ENCODE measurements at regions not wholly inside any gene's neighbourhood (a gene's known extent, or its start where the extent isn't known, plus 50 kb on each side); places are given as distances from the start of the nearest gene placed in this dataset.

DNA sequence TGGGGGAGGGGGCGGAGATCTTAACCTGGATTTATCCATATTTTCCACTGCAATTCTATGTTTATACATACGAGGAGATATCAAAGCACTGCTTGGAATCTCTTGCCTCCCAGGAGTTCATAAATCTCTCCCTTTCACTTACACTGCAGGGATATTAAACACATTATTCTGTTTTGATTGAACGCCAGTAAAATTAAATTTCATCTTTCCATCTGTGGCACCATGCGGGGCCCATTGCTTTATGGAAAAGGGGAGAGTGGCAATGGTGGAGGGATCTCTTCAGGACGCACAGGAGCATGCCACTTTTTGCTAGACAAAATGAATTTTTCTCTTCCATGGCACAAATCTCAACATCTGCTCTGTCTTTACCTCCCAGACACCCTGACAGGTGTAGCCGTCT, 648.0 kb upstream of the PLXNA2 start:
- DNase-seq: no peak
- H3K9me3 Mint-ChIP-seq: no peaks in the 10 kb centered on the region
- no peak overlapping the region for H3K4me3 Mint-ChIP-seq
- no peaks in the 10 kb centered on the region for H3K36me3 Mint-ChIP-seq (ENCODE audit: low read depth)
- TF ChIP-seq, protein P1, sequence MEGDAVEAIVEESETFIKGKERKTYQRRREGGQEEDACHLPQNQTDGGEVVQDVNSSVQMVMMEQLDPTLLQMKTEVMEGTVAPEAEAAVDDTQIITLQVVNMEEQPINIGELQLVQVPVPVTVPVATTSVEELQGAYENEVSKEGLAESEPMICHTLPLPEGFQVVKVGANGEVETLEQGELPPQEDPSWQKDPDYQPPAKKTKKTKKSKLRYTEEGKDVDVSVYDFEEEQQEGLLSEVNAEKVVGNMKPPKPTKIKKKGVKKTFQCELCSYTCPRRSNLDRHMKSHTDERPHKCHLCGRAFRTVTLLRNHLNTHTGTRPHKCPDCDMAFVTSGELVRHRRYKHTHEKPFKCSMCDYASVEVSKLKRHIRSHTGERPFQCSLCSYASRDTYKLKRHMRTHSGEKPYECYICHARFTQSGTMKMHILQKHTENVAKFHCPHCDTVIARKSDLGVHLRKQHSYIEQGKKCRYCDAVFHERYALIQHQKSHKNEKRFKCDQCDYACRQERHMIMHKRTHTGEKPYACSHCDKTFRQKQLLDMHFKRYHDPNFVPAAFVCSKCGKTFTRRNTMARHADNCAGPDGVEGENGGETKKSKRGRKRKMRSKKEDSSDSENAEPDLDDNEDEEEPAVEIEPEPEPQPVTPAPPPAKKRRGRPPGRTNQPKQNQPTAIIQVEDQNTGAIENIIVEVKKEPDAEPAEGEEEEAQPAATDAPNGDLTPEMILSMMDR (IDR thresholded peaks at IDR 0.05): no peak
- ChIA-PET CTCF (no interaction called here), POLR2A (no interaction called here)
- intact Hi-C loops (cut with micrococcal nuclease): no loop called here
- H3K4me1 Mint-ChIP-seq (ENCODE audit: low read depth): no peaks in the 10 kb centered on the region
- peaks cover 8% of the 10 kb centered on the region for H3K27me3 Mint-ChIP-seq
- ATAC-seq: no peak
- no peak overlapping the region for H3K27ac Mint-ChIP-seq

DNA sequence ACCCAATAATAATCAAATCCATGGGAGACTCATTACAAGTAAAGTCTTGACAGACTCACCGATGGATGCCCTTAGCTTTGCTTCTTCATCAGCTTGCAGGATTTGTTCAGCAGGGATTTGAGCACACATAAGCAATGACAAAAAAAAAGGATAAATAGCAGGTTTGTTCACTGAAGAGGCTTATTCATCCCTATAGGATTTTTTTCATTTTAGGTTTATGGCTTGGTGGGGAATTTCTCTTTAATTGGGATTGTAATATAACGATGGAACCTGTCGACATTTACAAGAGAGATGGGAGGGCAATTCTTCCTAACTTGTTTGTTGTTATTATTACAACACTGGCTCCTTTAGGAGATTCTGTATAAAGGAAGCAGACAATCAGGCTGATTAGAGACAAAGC, 649.1 kb upstream of the PLXNA2 start:
- POLR2A ChIA-PET: no interaction called here

DNA sequence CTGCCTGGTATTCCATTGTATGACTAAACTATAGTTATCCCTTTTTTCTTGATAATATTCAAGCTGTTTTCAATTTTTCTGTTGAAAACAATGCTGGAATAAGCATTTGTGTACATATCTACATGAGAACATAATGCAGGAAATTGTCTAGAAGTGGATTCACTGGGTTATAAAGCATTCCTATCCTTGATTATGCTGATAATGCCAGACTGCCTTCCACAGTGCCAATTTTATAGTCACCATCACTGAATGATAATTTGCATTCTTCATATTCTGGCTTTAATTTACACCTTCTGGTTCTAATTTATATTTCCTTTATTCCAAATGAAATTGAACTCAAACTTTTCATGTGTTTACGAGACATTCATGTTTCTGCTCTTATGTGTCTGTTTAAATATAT, 651.0 kb upstream of the PLXNA2 start:
- Mint-ChIP-seq H3K9me3 (no peaks in the 10 kb centered on the region), H3K27ac (no peak overlapping the region), H3K4me1 (ENCODE audit: low read depth) (no peaks in the 10 kb centered on the region), H3K4me3 (no peak overlapping the region), H3K36me3 (ENCODE audit: low read depth) (no peaks in the 10 kb centered on the region), H3K27me3 (peaks cover 6% of the 10 kb centered on the region)
- DNase-seq: no peak
- ATAC-seq: no peak
- POLR2A ChIA-PET: no interaction called here
- CTCF ChIA-PET: no interaction called here
- TF ChIP-seq, protein P1 (IDR thresholded peaks at IDR 0.05): no peak
- intact Hi-C loops (cut with micrococcal nuclease): no loop called here

More for the DNA sequence above, 649.1 kb upstream of the PLXNA2 start:
- intact Hi-C loops (cut with micrococcal nuclease): no loop called here
- Mint-ChIP-seq H3K4me1 (ENCODE audit: low read depth) (no peaks in the 10 kb centered on the region), H3K36me3 (ENCODE audit: low read depth) (no peaks in the 10 kb centered on the region), H3K27me3 (peaks cover 5% of the 10 kb centered on the region), H3K4me3 (no peak overlapping the region), H3K9me3 (no peaks in the 10 kb centered on the region), H3K27ac (no peak overlapping the region)
- ATAC-seq (no peak), DNase-seq (no peak)
- TF ChIP-seq, protein P1 (IDR thresholded peaks at IDR 0.05): no peak
- CTCF ChIA-PET: no interaction called here

DNA sequence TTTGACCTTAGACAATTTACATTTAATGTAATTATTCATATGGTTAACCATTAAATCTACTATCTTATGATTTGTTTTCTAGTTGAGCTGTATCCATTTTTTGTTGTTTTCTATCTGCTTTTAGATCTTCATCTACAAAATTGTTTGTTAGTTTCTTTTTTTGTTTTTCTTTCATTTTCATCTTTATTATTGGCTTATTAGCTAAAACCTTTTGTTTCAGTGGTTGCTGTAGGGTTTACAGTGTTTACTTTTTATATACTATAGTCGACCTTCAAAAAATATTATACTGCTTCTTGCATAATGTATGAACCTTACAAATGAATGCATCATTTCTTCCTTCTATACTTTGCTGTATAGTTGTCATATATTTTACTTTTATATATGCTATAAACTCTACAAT, 651.6 kb upstream of the PLXNA2 start:
- DNase-seq (no peak), ATAC-seq (no peak)
- POLR2A ChIA-PET: no interaction called here
- H3K9me3 Mint-ChIP-seq: no peaks in the 10 kb centered on the region
- H3K27ac Mint-ChIP-seq: no peak overlapping the region
- no peaks in the 10 kb centered on the region for H3K36me3 Mint-ChIP-seq (ENCODE audit: low read depth)
- TF ChIP-seq, protein P1 (IDR thresholded peaks at IDR 0.05): no peak
- CTCF ChIA-PET: no interaction called here
- H3K4me1 Mint-ChIP-seq (ENCODE audit: low read depth): no peaks in the 10 kb centered on the region
- peaks cover 6% of the 10 kb centered on the region for H3K27me3 Mint-ChIP-seq
- intact Hi-C loops (cut with micrococcal nuclease): no loop called here
- H3K4me3 Mint-ChIP-seq: no peak overlapping the region

DNA sequence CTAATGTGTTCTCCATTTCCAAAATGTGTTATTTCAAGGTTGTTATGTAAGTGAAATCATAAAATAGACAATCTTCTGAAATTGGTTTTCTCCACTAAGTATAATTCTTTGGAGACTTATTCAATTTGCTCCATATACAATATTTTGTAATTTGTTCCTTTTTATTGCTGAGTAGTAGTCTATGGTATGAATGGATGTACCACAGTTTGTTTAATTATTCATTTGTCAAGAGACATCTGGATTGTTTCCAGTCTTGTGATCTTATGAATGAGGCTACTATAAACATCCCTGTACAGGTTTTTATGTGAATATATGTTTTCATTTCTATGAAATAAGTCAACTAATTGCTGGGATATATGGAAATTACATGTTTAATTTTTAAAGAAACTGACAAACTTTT, 652.6 kb upstream of the PLXNA2 start:
- DNase-seq: no peak
- ChIA-PET CTCF (no interaction called here), POLR2A (no interaction called here)
- peaks cover 2% of the 10 kb centered on the region for H3K9me3 Mint-ChIP-seq
- peaks cover 7% of the 10 kb centered on the region for H3K27me3 Mint-ChIP-seq
- H3K4me1 Mint-ChIP-seq (ENCODE audit: low read depth): no peaks in the 10 kb centered on the region
- H3K27ac Mint-ChIP-seq: no peak overlapping the region
- H3K4me3 Mint-ChIP-seq: no peak overlapping the region
- TF ChIP-seq, protein P1 (IDR thresholded peaks at IDR 0.05): no peak
- no peak for ATAC-seq
- H3K36me3 Mint-ChIP-seq (ENCODE audit: low read depth): no peaks in the 10 kb centered on the region
- intact Hi-C loops (cut with micrococcal nuclease): no loop called here
